HepG2 (cell line): ENCODE measurements at regions not wholly inside any gene's neighbourhood (a gene's known extent, or its start where the extent isn't known, plus 50 kb on each side); places are given as distances from the start of the nearest gene placed in this dataset.

Experiments used
- ATAC-seq: fragments of 200-7000 bp; cut with Tn5 transposase; 3 replicates; pipeline ENCODE4 v1.9.1; 2020; ENCODE audit warnings: mild to moderate bottlenecking, moderate library complexity
- BruUV-seq: library from RNA; stranded (reverse); fragments of 400-500 nt; replicated peaks from 2 replicates; lab custom pipeline; 2021; lab: Mats Ljungman, UMichigan
- CTCF ChIA-PET: fragments of 300-600 bp; formaldehyde crosslinking; extraction: SDS; loops from one replicate; lab custom pipeline; 2021; ENCODE audit warnings: low total read pairs, inconsistent platforms, low intra/inter-chr PET ratio; lab: Yijun Ruan, JAX
- POLR2A ChIA-PET: fragments of 350-600 bp; sonication (Branson Sonifier 250); formaldehyde crosslinking; loops from one replicate; lab custom pipeline; 2020; ENCODE audit warnings: antibody characterized with exemption, inconsistent platforms; lab: Yijun Ruan, JAX
- DNase-seq: peaks from one replicate; pipeline ENCODE4 v3.0.0-alpha.2; 2015; ENCODE audit warnings: low spot score
- FAIRE-seq: peaks from 3 replicates; lab custom pipeline; 2011; peaks lifted over from hg19 to GRCh38; lab: Jason Lieb, UNC
- H2AFZ ChIP-seq: one replicate; pipeline ENCODE4 v1.6.1; 2011; ENCODE audit warnings: low read length, inconsistent platforms
- H3K27ac ChIP-seq: fragments of 300-600 bp; 3 replicates; pipeline ENCODE4 v1.8.0; 2011; ENCODE audit warnings: mixed run types, mild to moderate bottlenecking, mixed read lengths, low read length, inconsistent platforms; ENCODE audit not compliant: insufficient read depth; ENCODE audit errors: extremely low read length
- H3K27me3 ChIP-seq, 2 experiments: fragments of 200-600 bp in 1 of 2; 2 replicates in 1 of 2; 3 replicates in 1 of 2; pipeline versions ENCODE4 v1.6.0 to v1.8.0; 2011; ENCODE audit warnings: low read length in 2 of 2, mild to moderate bottlenecking in 2 of 2, moderate library complexity in 2 of 2, inconsistent platforms in 1 of 2; ENCODE audit not compliant: insufficient read depth in 2 of 2, control insufficient read depth in 1 of 2
- H3K36me3 ChIP-seq, 2 experiments: fragments of 200-600 bp in 1 of 2; replicated peaks in 1 of 2; 2 replicates in 1 of 2; 3 replicates in 1 of 2; pipeline versions ENCODE4 v1.5.1 to v1.8.0; 2011; ENCODE audit warnings: low read length in 2 of 2, inconsistent platforms in 1 of 2; ENCODE audit not compliant: insufficient read depth in 2 of 2, control insufficient read depth in 1 of 2
- H3K4me1 ChIP-seq: 2 replicates; pipeline ENCODE4 v1.5.1; 2012; ENCODE audit warnings: low read length, inconsistent platforms; ENCODE audit not compliant: insufficient read depth
- H3K4me2 ChIP-seq: 2 replicates; pipeline ENCODE4 v1.6.0; 2011; ENCODE audit warnings: low read depth, low read length, inconsistent platforms
- H3K4me3 ChIP-seq, 3 experiments: fragments of 200-600 bp in 1 of 3; sonication (generic), shearing (Covaris generic) in 1 of 3; replicated peaks in 1 of 3; 2 replicates each; pipeline ENCODE4 v1.5.1; 2011 to 2016; ENCODE audit warnings: low read length in 3 of 3, inconsistent platforms in 2 of 3, low read depth in 2 of 3, mild to moderate bottlenecking in 2 of 3, control low read depth in 1 of 3, mixed read lengths in 1 of 3; ENCODE audit not compliant: insufficient read depth in 1 of 3
- H3K79me2 ChIP-seq: one replicate; pipeline ENCODE4 v1.6.1; 2011; ENCODE audit warnings: low read length, inconsistent platforms; ENCODE audit not compliant: insufficient read depth
- H3K9ac ChIP-seq: 2 replicates; pipeline ENCODE4 v1.6.0; 2011; ENCODE audit warnings: mild to moderate bottlenecking, low read depth, low read length, inconsistent platforms; ENCODE audit not compliant: insufficient read depth
- H3K9me3 ChIP-seq: 2 replicates; pipeline ENCODE4 v1.5.1; 2012; ENCODE audit warnings: mild to moderate bottlenecking, low read length
- H4K20me1 ChIP-seq: 2 replicates; pipeline ENCODE4 v1.6.0; 2011; ENCODE audit warnings: inconsistent platforms, mild to moderate bottlenecking, low read length, moderate library complexity; ENCODE audit not compliant: insufficient read depth
- KDM6A ChIP-seq: IDR thresholded peaks from 2 replicates; pipeline ENCODE4 v1.6.1; 2016; ENCODE audit warnings: low read depth
- KMT2A ChIP-seq: sonication (generic); formaldehyde crosslinking; IDR thresholded peaks from 2 replicates; pipeline ENCODE4 v1.4.0; 2020; ENCODE audit warnings: missing genetic modification reagents
- MED8 ChIP-seq: sonication (generic); formaldehyde crosslinking; IDR thresholded peaks from 2 replicates; pipeline ENCODE4 v1.8.1; 2023; ENCODE audit warnings: mild to moderate bottlenecking, missing genetic modification reagents; ENCODE audit not compliant: insufficient replicate concordance
- PCBP2 ChIP-seq: fragments of 200-400 bp; formaldehyde crosslinking; optimal IDR thresholded peaks from 2 replicates; pipeline ENCODE3; 2018; ENCODE audit warnings: low read length, low read depth; ENCODE audit not compliant: poor library complexity, severe bottlenecking
- SP4 ChIP-seq: sonication (generic); formaldehyde crosslinking; IDR thresholded peaks from 2 replicates; pipeline ENCODE4 v1.8.1; 2023; ENCODE audit warnings: mild to moderate bottlenecking, missing genetic modification reagents
- TBP ChIP-seq: sonication (generic); formaldehyde crosslinking; IDR thresholded peaks from 2 replicates; pipeline ENCODE4 v1.5.0; 2020; ENCODE audit warnings: missing genetic modification reagents
- ZBTB2 ChIP-seq: sonication (generic); formaldehyde crosslinking; IDR thresholded peaks from 2 replicates; pipeline ENCODE4 v1.8.0; 2022; ENCODE audit warnings: low read depth, missing genetic modification reagents
- ZNF441 ChIP-seq: sonication (generic); formaldehyde crosslinking; IDR thresholded peaks from 2 replicates; pipeline ENCODE4 v1.7.0; 2021; ENCODE audit warnings: missing genetic modification reagents, borderline replicate concordance
- ZNF674 ChIP-seq: sonication (generic); formaldehyde crosslinking; IDR thresholded peaks from 2 replicates; pipeline ENCODE4 v1.5.0; 2020; ENCODE audit warnings: low read depth, mild to moderate bottlenecking, missing genetic modification reagents
- ZNF710 ChIP-seq: sonication (generic); formaldehyde crosslinking; IDR thresholded peaks from 2 replicates; pipeline ENCODE4 v1.5.0; 2020; ENCODE audit warnings: mild to moderate bottlenecking, missing genetic modification reagents, borderline replicate concordance
- WGBS: methylation state at CpG from one replicate; pipeline ENCODE4 v1.1.6; 2017; ENCODE audit warnings: low lambda C conversion rate; 5-methylcytosine and 5-hydroxymethylcytosine counted together
- in situ Hi-C: cut with HindIII; loops from 2 replicates; pipeline ENCODE4 v1.10.0; 2017; ENCODE audit warnings: low pct_unique_long_range_greater_than_20kb; ENCODE audit not compliant: extremely low pct_ligation_motif_present
- intact Hi-C: fragments of 100-400 bp; cut with micrococcal nuclease; formaldehyde crosslinking; loops from one replicate; pipeline ENCODE4 v1.10.0; 2022; ENCODE audit not compliant: unreplicated experiment

GRCh38 chr1:88293691-88294190 is 390.3 kb upstream of the PKN2 start (continued):
- TF ChIP-seq MED8 (CRISPR knock-in tag) = no peak
- no peak for TF ChIP-seq ZNF441 (CRISPR knock-in tag)
- no peak for TF ChIP-seq TBP
- TF ChIP-seq KMT2A = no peak

- TF ChIP-seq KDM6A (CRISPR knock-in tag) = no peak
- no peak for TF ChIP-seq ZNF674 (CRISPR knock-in tag)
- no peak for TF ChIP-seq PCBP2
- TF ChIP-seq ZNF710 (CRISPR knock-in tag) = no peak
- TF ChIP-seq ZBTB2 = no peak
- no peak for TF ChIP-seq SP4 (CRISPR knock-in tag)
- WGBS = 28% methylated on average over 2 of the region's 2 CpGs
- intact Hi-C loops (no loop called here), in situ Hi-C loops (no loop called here)
- Histone ChIP-seq H3K9me3 (no peaks in the 10 kb centered on the region), H3K27ac (no peak overlapping the region), H3K36me3 (no peaks in the 10 kb centered on the region), H4K20me1 (no peaks in the 10 kb centered on the region), H3K9ac (no peak overlapping the region), H3K79me2 (no peaks in the 10 kb centered on the region), H3K4me3 (no peak overlapping the region), H3K4me2 (no peak overlapping the region), H3K4me1 (no peaks in the 10 kb centered on the region), H2AFZ (no peak overlapping the region), H3K27me3 (no peaks in the 10 kb centered on the region)
- no TSS peak for BruUV-seq
- CTCF ChIA-PET = no interaction called here
- DNase-seq (no peak), ATAC-seq (no peak), FAIRE-seq (no peak)
- POLR2A ChIA-PET = no interaction called here
Observed at GRCh38 chr1:88296227-88296626, 387.8 kb upstream of the PKN2 start.
